ENCODE measurements at regions not wholly inside any gene's neighbourhood (a gene's known extent, or its start where the extent isn't known, plus 50 kb on each side); places are given as distances from the start of the nearest gene placed in this dataset.

- no peak for TF ChIP-seq Cebpa-rat (IDR thresholded peaks at IDR 0.05)
- Histone ChIP-seq H3K36me3 (no peaks in the 10 kb centered on the region), H3K9me3 (replicated peaks in 1 of 11) (no peaks in the 10 kb centered on the region), H3K4me1 (peaks cover 0 to 5% (median 0%) of the 10 kb centered on the region in 10 experiments; a peak in 1 of 20 replicates), H3K27me3 (no peaks in the 10 kb centered on the region), H4K20me1 (no peaks in the 10 kb centered on the region), H3K4me3 (no peak overlapping the region), H3K9ac (no peak overlapping the region), H3K27ac (no peak overlapping the region), H3K4me2 (no peak overlapping the region)
These were observed 1169.0 kb downstream of the DIAPH3 start for GRCh38 chr13:58994777-58995176.

- no peak for TF ChIP-seq Cebpa-rat (IDR thresholded peaks at IDR 0.05)
- Histone ChIP-seq H3K27me3 (no peaks in the 10 kb centered on the region), H3K4me3 (no peak overlapping the region), H3K9ac (no peak overlapping the region), H3K9me3 (replicated peaks in 1 of 11) (no peaks in the 10 kb centered on the region), H3K27ac (no peak overlapping the region), H4K20me1 (no peaks in the 10 kb centered on the region), H3K4me1 (peaks cover 0 to 5% (median 0%) of the 10 kb centered on the region in 10 experiments; a peak in 1 of 20 replicates), H3K36me3 (no peaks in the 10 kb centered on the region), H3K4me2 (no peak overlapping the region)
These were observed 1165.0 kb downstream of the DIAPH3 start for GRCh38 chr13:58998716-58999115.

GRCh38 chr13:58999851-59000250 lies 1163.9 kb downstream of the DIAPH3 start:
- no peak overlapping the region for H3K4me3 ChIP-seq
- no peak overlapping the region for H3K27ac ChIP-seq
- no peak for TF ChIP-seq Cebpa-rat (IDR thresholded peaks at IDR 0.05)
- no peaks in the 10 kb centered on the region for H4K20me1 ChIP-seq
- no peaks in the 10 kb centered on the region for H3K27me3 ChIP-seq
- H3K9me3 ChIP-seq (replicated peaks in 1 of 11) = no peaks in the 10 kb centered on the region
- H3K9ac ChIP-seq = no peak overlapping the region
- no peaks in the 10 kb centered on the region for H3K36me3 ChIP-seq
- H3K4me1 ChIP-seq = no peaks in the 10 kb centered on the region
- H3K4me2 ChIP-seq = no peak overlapping the region

GRCh38 chr13:59000770-59001169 lies 1163.0 kb downstream of the DIAPH3 start:
- no peak overlapping the region for H3K27ac ChIP-seq
- H3K4me2 ChIP-seq = no peak overlapping the region
- H3K4me1 ChIP-seq = no peaks in the 10 kb centered on the region
- H3K36me3 ChIP-seq = no peaks in the 10 kb centered on the region
- no peaks in the 10 kb centered on the region for H4K20me1 ChIP-seq
- no peak overlapping the region for H3K4me3 ChIP-seq
- H3K9me3 ChIP-seq (replicated peaks in 1 of 11) = no peaks in the 10 kb centered on the region
- TF ChIP-seq Cebpa-rat (IDR thresholded peaks at IDR 0.05) = no peak
- H3K27me3 ChIP-seq = no peaks in the 10 kb centered on the region
- no peak overlapping the region for H3K9ac ChIP-seq

GRCh38 chr13:59012731-59013130 lies 1151.0 kb downstream of the DIAPH3 start:
- Histone ChIP-seq H3K9ac (no peak overlapping the region), H3K27me3 (no peaks in the 10 kb centered on the region), H4K20me1 (no peaks in the 10 kb centered on the region), H3K36me3 (no peaks in the 10 kb centered on the region), H3K27ac (no peak overlapping the region), H3K4me3 (no peak overlapping the region), H3K4me1 (peaks cover 0 to 12% (median 7%) of the 10 kb centered on the region in 10 experiments; a peak in 11 of 20 replicates), H3K9me3 (replicated peaks in 1 of 11) (no peaks in the 10 kb centered on the region), H3K4me2 (no peak overlapping the region)
- TF ChIP-seq Cebpa-rat (IDR thresholded peaks at IDR 0.05) = no peak

- no peaks in the 10 kb centered on the region for H3K9me3 ChIP-seq (replicated peaks in 1 of 11)
- no peak overlapping the region for H3K9ac ChIP-seq
- H3K27me3 ChIP-seq = no peaks in the 10 kb centered on the region
- H3K36me3 ChIP-seq = no peaks in the 10 kb centered on the region
- no peaks in the 10 kb centered on the region for H4K20me1 ChIP-seq
- no peak overlapping the region for H3K27ac ChIP-seq
- H3K4me2 ChIP-seq = peak overlapping the region in 8 of 11 experiments; percentile 26 to 55 (median 42); a peak in 11 of 22 replicates
- H3K4me1 ChIP-seq = peaks cover 0 to 19% (median 8%) of the 10 kb centered on the region in 10 experiments; a peak in 11 of 20 replicates
- no peak for TF ChIP-seq Cebpa-rat (IDR thresholded peaks at IDR 0.05)
- H3K4me3 ChIP-seq = no peak overlapping the region
These were observed 1147.5 kb downstream of the DIAPH3 start for GRCh38 chr13:59016250-59016649.

GRCh38 chr13:59024434-59024833 lies 1139.3 kb downstream of the DIAPH3 start:
- no peak overlapping the region for H3K4me3 ChIP-seq
- H3K27ac ChIP-seq = no peak overlapping the region
- no peaks in the 10 kb centered on the region for H3K4me1 ChIP-seq
- no peak overlapping the region for H3K9ac ChIP-seq
- H3K36me3 ChIP-seq = no peaks in the 10 kb centered on the region
- H4K20me1 ChIP-seq = no peaks in the 10 kb centered on the region
- H3K27me3 ChIP-seq = no peaks in the 10 kb centered on the region
- no peak for TF ChIP-seq Cebpa-rat (IDR thresholded peaks at IDR 0.05)
- no peaks in the 10 kb centered on the region for H3K9me3 ChIP-seq (replicated peaks in 1 of 11)
- no peak overlapping the region for H3K4me2 ChIP-seq

GRCh38 chr13:59034198-59034597 lies 1129.5 kb downstream of the DIAPH3 start:
- Histone ChIP-seq H3K4me1 (no peaks in the 10 kb centered on the region), H3K4me3 (no peak overlapping the region), H3K36me3 (no peaks in the 10 kb centered on the region), H3K4me2 (no peak overlapping the region), H3K9me3 (replicated peaks in 1 of 11) (no peaks in the 10 kb centered on the region), H3K9ac (no peak overlapping the region), H4K20me1 (no peaks in the 10 kb centered on the region), H3K27ac (no peak overlapping the region), H3K27me3 (no peaks in the 10 kb centered on the region)
- TF ChIP-seq Cebpa-rat (IDR thresholded peaks at IDR 0.05) = no peak

- Histone ChIP-seq H3K4me2 (no peak overlapping the region), H4K20me1 (no peaks in the 10 kb centered on the region), H3K4me3 (no peak overlapping the region), H3K9me3 (replicated peaks in 1 of 11) (no peaks in the 10 kb centered on the region), H3K27ac (no peak overlapping the region), H3K27me3 (no peaks in the 10 kb centered on the region), H3K9ac (no peak overlapping the region), H3K4me1 (no peaks in the 10 kb centered on the region), H3K36me3 (no peaks in the 10 kb centered on the region)
- no peak for TF ChIP-seq Cebpa-rat (IDR thresholded peaks at IDR 0.05)
These were observed 1124.9 kb downstream of the DIAPH3 start for GRCh38 chr13:59038824-59039223.

- Histone ChIP-seq H3K27me3 (no peaks in the 10 kb centered on the region), H3K36me3 (no peaks in the 10 kb centered on the region), H4K20me1 (no peaks in the 10 kb centered on the region), H3K9me3 (replicated peaks in 1 of 11) (no peaks in the 10 kb centered on the region), H3K4me3 (no peak overlapping the region), H3K4me2 (no peak overlapping the region), H3K27ac (no peak overlapping the region), H3K4me1 (peaks cover 0 to 8% (median 0%) of the 10 kb centered on the region in 10 experiments; a peak in 4 of 20 replicates), H3K9ac (no peak overlapping the region)
- no peak for TF ChIP-seq Cebpa-rat (IDR thresholded peaks at IDR 0.05)
These were observed 1120.7 kb downstream of the DIAPH3 start for GRCh38 chr13:59043016-59043415.

Measured in BLaER1 treated with 17β-estradiol and CSF1 and Interleukin-3, amounts not matched to agents 10 nM and 100 nM (cell line).